Uterus (tissue), 3 donors: ENCODE measurements at regions not wholly inside any gene's neighbourhood (a gene's known extent, or its start where the extent isn't known, plus 50 kb on each side); places are given as distances from the start of the nearest gene placed in this dataset.

Experiments used
- DNase-seq, 2 donors: peaks; one replicate each; pipeline ENCODE4 v3.0.0-alpha.2; 2019 to 2020
- H3K27ac ChIP-seq, 2 donors: fragments of 200-600 bp; sonication (generic); 1 replicate in 1 of 2; 2 replicates in 1 of 2; pipeline ENCODE4 v1.5.1; 2016 to 2018
- H3K27me3 ChIP-seq, 2 donors: fragments of 200-600 bp; sonication (generic); one replicate each; pipeline ENCODE4 v1.5.1; 2018 to 2019; ENCODE audit warnings: control low read depth in 1 of 2
- H3K36me3 ChIP-seq, 2 donors: fragments of 200-600 bp; sonication (generic); one replicate each; pipeline ENCODE4 v1.5.1; 2019; ENCODE audit warnings: control low read depth in 1 of 2
- H3K4me1 ChIP-seq, 2 donors: fragments of 200-600 bp; sonication (generic); one replicate each; pipeline ENCODE4 v1.5.1; 2018 to 2019; ENCODE audit warnings: control low read depth in 1 of 2
- H3K4me3 ChIP-seq, 2 donors: fragments of 200-600 bp; sonication (generic); 1 replicate in 1 of 2; 2 replicates in 1 of 2; pipeline ENCODE4 v1.5.1; 2018 to 2019; ENCODE audit warnings: mild to moderate bottlenecking in 1 of 2
- H3K9me3 ChIP-seq, 2 donors: fragments of 200-600 bp; sonication (generic); one replicate each; pipeline ENCODE4 v1.5.1; 2019; ENCODE audit warnings: control low read depth in 1 of 2
- CTCF ChIP-seq, 4 experiments: fragments of 200-600 bp in 2 of 4; fragments of 450-650 bp in 2 of 4; sonication (generic) in 2 of 4; IDR thresholded peaks; one replicate each; pipeline ENCODE4 v1.5.1; 2016 to 2019; ENCODE audit warnings: antibody characterized with exemption in 4 of 4, mild to moderate bottlenecking in 2 of 4, moderate library complexity in 1 of 4
- POLR2A ChIP-seq, 2 donors: fragments of 450-650 bp; IDR thresholded peaks; one replicate each; pipeline ENCODE4 v1.6.1; 2016; ENCODE audit warnings: antibody characterized with exemption in 2 of 2, mild to moderate bottlenecking in 1 of 2, moderate library complexity in 1 of 2
- intact Hi-C: fragments of 100-400 bp; cut with DNase I; formaldehyde crosslinking; loops from one replicate; pipeline ENCODE4 v1.15.1; 2023; ENCODE audit warnings: low total_unique reads
- donor health status: DM: yes; HTN: yes; CAD: no.

GRCh38 chr13:39159393-39159792, 121.1 kb downstream of the NHLRC3 start:
- Histone ChIP-seq H3K36me3 (no peaks in the 10 kb centered on the region), H3K27me3 (no peaks in the 10 kb centered on the region), H3K4me1 (no peaks in the 10 kb centered on the region), H3K4me3 (no peak overlapping the region), H3K27ac (no peak overlapping the region), H3K9me3 (no peaks in the 10 kb centered on the region)
- TF ChIP-seq CTCF (IDR thresholded peaks at IDR 0.05) (no peak), POLR2A (IDR thresholded peaks at IDR 0.05) (no peak)
- intact Hi-C loops = no loop called here
- DNase-seq = no peak

GRCh38 chr13:39159846-39160370, 121.7 kb downstream of the NHLRC3 start:
- H3K9me3 ChIP-seq = no peaks in the 10 kb centered on the region
- TF ChIP-seq CTCF (IDR thresholded peaks at IDR 0.05) (no peak), POLR2A (IDR thresholded peaks at IDR 0.05) (no peak)
- H3K27ac ChIP-seq = no peak overlapping the region
- no peaks in the 10 kb centered on the region for H3K27me3 ChIP-seq
- DNase-seq = no peak
- H3K36me3 ChIP-seq = no peaks in the 10 kb centered on the region
- H3K4me1 ChIP-seq = no peaks in the 10 kb centered on the region
- intact Hi-C loops = no loop called here
- no peak overlapping the region for H3K4me3 ChIP-seq

- H3K27me3 ChIP-seq = no peaks in the 10 kb centered on the region
- H3K36me3 ChIP-seq = no peaks in the 10 kb centered on the region
- no peak overlapping the region for H3K4me3 ChIP-seq
- H3K27ac ChIP-seq = no peak overlapping the region
- DNase-seq = no peak
- intact Hi-C loops = no loop called here
- H3K4me1 ChIP-seq = no peaks in the 10 kb centered on the region
- no peaks in the 10 kb centered on the region for H3K9me3 ChIP-seq
- no peak for TF ChIP-seq CTCF (IDR thresholded peaks at IDR 0.05)
- no peak for TF ChIP-seq POLR2A (IDR thresholded peaks at IDR 0.05)
These were observed 128.8 kb downstream of the NHLRC3 start for GRCh38 chr13:39167018-39167417.

- no peak overlapping the region for H3K4me3 ChIP-seq
- H3K36me3 ChIP-seq = no peaks in the 10 kb centered on the region
- DNase-seq = no peak
- TF ChIP-seq CTCF (IDR thresholded peaks at IDR 0.05) (no peak), POLR2A (IDR thresholded peaks at IDR 0.05) (no peak)
- intact Hi-C loops = no loop called here
- H3K27ac ChIP-seq = no peak overlapping the region
- H3K4me1 ChIP-seq = no peaks in the 10 kb centered on the region
- no peaks in the 10 kb centered on the region for H3K9me3 ChIP-seq
- no peaks in the 10 kb centered on the region for H3K27me3 ChIP-seq
These were observed 132.5 kb downstream of the NHLRC3 start for GRCh38 chr13:39170711-39171110.

GRCh38 chr13:39185326-39185725, 147.1 kb downstream of the NHLRC3 start:
- intact Hi-C loops = no loop called here
- no peaks in the 10 kb centered on the region for H3K27me3 ChIP-seq
- no peak for DNase-seq
- H3K4me1 ChIP-seq = no peaks in the 10 kb centered on the region
- peak overlapping the region in 1 of 2 donors; percentile 54 for H3K27ac ChIP-seq
- H3K9me3 ChIP-seq = no peaks in the 10 kb centered on the region
- TF ChIP-seq POLR2A (IDR thresholded peaks at IDR 0.05) = no peak
- TF ChIP-seq CTCF (IDR thresholded peaks at IDR 0.05) = no peak
- no peaks in the 10 kb centered on the region for H3K36me3 ChIP-seq
- H3K4me3 ChIP-seq = no peak overlapping the region
